HG02588 (cell line): ENCODE measurements at regions not wholly inside any gene's neighbourhood (a gene's known extent, or its start where the extent isn't known, plus 50 kb on each side); places are given as distances from the start of the nearest gene placed in this dataset.

ENCODE experiments used
- ATAC-seq: cut with Tn5 transposase; IDR thresholded peaks from one replicate; pipeline ENCODE4 v1.9.1; 2021; ENCODE audit warnings: mild to moderate bottlenecking, moderate library complexity; ENCODE audit not compliant: unreplicated experiment

- no peak for ATAC-seq
These were observed 192.8 kb upstream of the RORA start for GRCh38 chr15:61421938-61422337.

GRCh38 chr15:61421470-61421869 lies 192.4 kb upstream of the RORA start:
- ATAC-seq = no peak

GRCh38 chr15:61420546-61420945 lies 191.4 kb upstream of the RORA start:
- no peak for ATAC-seq

- no peak for ATAC-seq
These were observed 186.6 kb upstream of the RORA start for GRCh38 chr15:61415617-61416120.

GRCh38 chr15:61411902-61412510 lies 182.9 kb upstream of the RORA start:
- no peak for ATAC-seq

GRCh38 chr15:61410662-61411061 lies 181.6 kb upstream of the RORA start:
- ATAC-seq = no peak

GRCh38 chr15:61404567-61404966 lies 175.5 kb upstream of the RORA start:
- ATAC-seq = no peak

- no peak for ATAC-seq
These were observed 174.8 kb upstream of the RORA start for GRCh38 chr15:61403884-61404283.

- ATAC-seq = no peak
These were observed 173.0 kb upstream of the RORA start for GRCh38 chr15:61401903-61402698.

GRCh38 chr15:61398310-61398709 lies 169.2 kb upstream of the RORA start:
- ATAC-seq = no peak

GRCh38 chr15:61396235-61396919 lies 167.3 kb upstream of the RORA start:
- no peak for ATAC-seq

- no peak for ATAC-seq
These were observed 164.8 kb upstream of the RORA start for GRCh38 chr15:61393949-61394348.

- no peak for ATAC-seq
These were observed 164.4 kb upstream of the RORA start for GRCh38 chr15:61393524-61393923.

- no peak for ATAC-seq
These were observed 161.0 kb upstream of the RORA start for GRCh38 chr15:61390138-61390537.

- ATAC-seq = no peak
These were observed 160.4 kb upstream of the RORA start for GRCh38 chr15:61389334-61390028.

GRCh38 chr15:61387675-61388074 lies 158.6 kb upstream of the RORA start:
- ATAC-seq = no peak

- no peak for ATAC-seq
These were observed 154.3 kb upstream of the RORA start for GRCh38 chr15:61383421-61383820.

GRCh38 chr15:61382927-61383326 lies 153.8 kb upstream of the RORA start:
- ATAC-seq = no peak

GRCh38 chr15:61381501-61381900 lies 152.4 kb upstream of the RORA start:
- no peak for ATAC-seq

GRCh38 chr15:61380270-61380669 lies 151.2 kb upstream of the RORA start:
- no peak for ATAC-seq

- ATAC-seq = no peak
These were observed 149.9 kb upstream of the RORA start for GRCh38 chr15:61379005-61379404.
